K562 (cell line): ENCODE measurements at regions not wholly inside any gene's neighbourhood (a gene's known extent, or its start where the extent isn't known, plus 50 kb on each side); places are given as distances from the start of the nearest gene placed in this dataset.

ENCODE experiments used
- ATAC-seq: fragments of 200-7000 bp; cut with Tn5 transposase; 3 replicates; pipeline ENCODE4 v1.9.1; 2020; ENCODE audit warnings: moderate library complexity
- BruUV-seq: library from RNA; stranded (reverse); fragments of 400-500 nt; replicated peaks from 2 replicates; lab custom pipeline; 2021; lab: Mats Ljungman, UMichigan
- CTCF ChIA-PET: fragments of 300-600 bp; formaldehyde crosslinking; extraction: SDS; loops from one replicate; lab custom pipeline; 2021; ENCODE audit warnings: low intra/inter-chr PET ratio; lab: Yijun Ruan, JAX
- POLR2A ChIA-PET: fragments of 300-600, 350-650 bp; sonication (Branson Sonifier 250); formaldehyde crosslinking; extraction: SDS; loops from one replicate; lab custom pipeline; 2021; ENCODE audit warnings: antibody characterized with exemption, inconsistent platforms; lab: Yijun Ruan, JAX
- DNase-seq, 4 experiments: peaks; one replicate each; pipeline versions ENCODE4 v3.0.0 to v3.0.0-alpha.2; 2011 to 2018; ENCODE audit warnings: low spot score in 3 of 4, mixed read lengths in 3 of 4; ENCODE audit errors: extremely low read depth in 1 of 4
- FAIRE-seq: peaks from 2 replicates; lab custom pipeline; 2011; peaks lifted over from hg19 to GRCh38; lab: Jason Lieb, UNC
- H2AFZ ChIP-seq: 2 replicates; pipeline ENCODE4 v1.6.0; 2011; ENCODE audit warnings: low read depth, low read length, control low read depth, inconsistent platforms
- H3K27ac ChIP-seq: fragments of 200-600 bp; 3 replicates; pipeline ENCODE4 v1.8.0; 2011; ENCODE audit warnings: low read depth, mild to moderate bottlenecking, control low read depth, inconsistent platforms, low read length, moderate library complexity, mixed read lengths; ENCODE audit errors: extremely low read depth
- H3K27me3 ChIP-seq, 2 experiments: fragments of 300-600 bp in 1 of 2; 2 replicates in 1 of 2; 3 replicates in 1 of 2; pipeline versions ENCODE4 v1.6.0 to v1.8.0; 2011; ENCODE audit warnings: inconsistent platforms in 2 of 2, low read length in 2 of 2, mild to moderate bottlenecking in 1 of 2, mixed read lengths in 1 of 2, moderate library complexity in 1 of 2; ENCODE audit not compliant: control insufficient read depth in 2 of 2, insufficient read depth in 2 of 2
- H3K36me3 ChIP-seq: fragments of 300-600 bp; 3 replicates; pipeline ENCODE4 v1.8.0; 2011; ENCODE audit warnings: mild to moderate bottlenecking, low read length, inconsistent platforms; ENCODE audit not compliant: control insufficient read depth, insufficient read depth
- H3K4me1 ChIP-seq, 2 experiments: fragments of 200-600 bp in 1 of 2; replicated peaks in 1 of 2; 2 replicates in 1 of 2; 3 replicates in 1 of 2; pipeline versions ENCODE4 v1.5.1 to v1.8.0; 2011; ENCODE audit warnings: inconsistent platforms in 2 of 2, low read length in 2 of 2, mild to moderate bottlenecking in 1 of 2, mixed read lengths in 1 of 2, moderate library complexity in 1 of 2; ENCODE audit not compliant: control insufficient read depth in 2 of 2, insufficient read depth in 2 of 2
- H3K4me2 ChIP-seq: 2 replicates; pipeline ENCODE4 v1.6.1; 2011; ENCODE audit warnings: low read length, control low read depth, inconsistent platforms, mixed read lengths; ENCODE audit not compliant: insufficient read depth
- H3K4me3 ChIP-seq: fragments of 200-600 bp; sonication (generic), shearing (Covaris generic); 2 replicates; pipeline ENCODE4 v1.5.1; 2016; ENCODE audit warnings: control low read depth, inconsistent platforms
- H3K79me2 ChIP-seq: fragments of 200-600 bp; 3 replicates; pipeline ENCODE4 v1.8.0; 2011; ENCODE audit warnings: low read length, inconsistent platforms; ENCODE audit not compliant: control insufficient read depth, insufficient read depth
- H3K9ac ChIP-seq, 2 experiments: 2 replicates each; pipeline versions ENCODE4 v1.6.0 to v1.6.1; 2011; ENCODE audit warnings: low read depth in 2 of 2, low read length in 2 of 2, control low read depth in 1 of 2, inconsistent platforms in 1 of 2, mild to moderate bottlenecking in 1 of 2, mixed read lengths in 1 of 2; ENCODE audit not compliant: insufficient read depth in 1 of 2
- H3K9me1 ChIP-seq: one replicate; pipeline ENCODE4 v1.6.0; 2011; ENCODE audit warnings: inconsistent platforms, mild to moderate bottlenecking, low read length, moderate library complexity; ENCODE audit not compliant: control insufficient read depth, insufficient read depth
- H3K9me3 ChIP-seq: replicated peaks from 2 replicates; pipeline ENCODE4 v1.5.1; 2011; ENCODE audit warnings: low read depth, low read length, inconsistent platforms; ENCODE audit not compliant: control insufficient read depth, insufficient read depth
- H4K20me1 ChIP-seq: replicated peaks from 2 replicates; pipeline ENCODE4 v1.6.1; 2011; ENCODE audit warnings: low read length, inconsistent platforms, mixed read lengths; ENCODE audit not compliant: control insufficient read depth, insufficient read depth
- CEBPB ChIP-seq: fragments of 450-650 bp; IDR thresholded peaks from 2 replicates; pipeline ENCODE4 v1.6.1; 2016; ENCODE audit warnings: missing genetic modification characterization, missing compliant biosample characterization
- CEBPG ChIP-seq, 3 experiments: fragments of 200-800 bp in 1 of 3; sonication (Bioruptor generic) in 1 of 3; sonication (generic) in 1 of 3; formaldehyde crosslinking in 1 of 3; IDR thresholded peaks in 2 of 3; conservative IDR thresholded peaks in 1 of 3; 2 replicates each; pipeline versions ENCODE4 v1.6.1 to v1.8.0; 2016 to 2022; ENCODE audit warnings: missing compliant biosample characterization in 2 of 3, missing genetic modification characterization in 2 of 3, mild to moderate bottlenecking in 1 of 3, missing genetic modification reagents in 1 of 3
- CREB3L1 ChIP-seq: fragments of 450-650 bp; IDR thresholded peaks from 2 replicates; pipeline ENCODE4 v1.6.1; 2014; ENCODE audit warnings: low read depth, mild to moderate bottlenecking, moderate library complexity, borderline replicate concordance
- NCOR1 ChIP-seq: fragments of 450-650 bp; IDR thresholded peaks from 2 replicates; pipeline ENCODE4 v1.6.1; 2016; ENCODE audit warnings: mild to moderate bottlenecking, moderate library complexity
- PURB ChIP-seq: sonication (generic); formaldehyde crosslinking; IDR thresholded peaks from 2 replicates; pipeline ENCODE4 v1.9.0; 2021; ENCODE audit warnings: low read depth, mild to moderate bottlenecking, missing genetic modification reagents
- SMARCA5 ChIP-seq: fragments of 450-650 bp; IDR thresholded peaks from 2 replicates; pipeline ENCODE4 v1.6.1; 2016
- TSHZ1 ChIP-seq: fragments of 250-450 bp; sonication (Bioruptor Pico); IDR thresholded peaks from 2 replicates; pipeline ENCODE4 v1.4.0; 2020; ENCODE audit warnings: mild to moderate bottlenecking, moderate library complexity
- ZBTB5 ChIP-seq: fragments of 450-650 bp; IDR thresholded peaks from 2 replicates; pipeline ENCODE4 v1.6.1; 2017; ENCODE audit warnings: antibody characterized with exemption
- ZNF121 ChIP-seq: sonication (generic); formaldehyde crosslinking; conservative IDR thresholded peaks from 2 replicates; pipeline ENCODE4 v1.8.0; 2022; ENCODE audit warnings: missing genetic modification reagents
- ZNF124 ChIP-seq: sonication (generic); formaldehyde crosslinking; IDR thresholded peaks from 2 replicates; pipeline ENCODE4 v1.8.1; 2022; ENCODE audit warnings: missing genetic modification reagents
- WGBS: fragments of 100-300 bp; shearing (Covaris generic); methylation state at CpG from one replicate; pipeline ENCODE4 v1.1.6; 2016; ENCODE audit warnings: low coverage, mixed read lengths; ENCODE audit not compliant: insufficient coverage; ENCODE audit errors: missing lambda C conversion rate; 5-methylcytosine and 5-hydroxymethylcytosine counted together
- in situ Hi-C: fragments of 300-500 bp; cut with MboI; formaldehyde crosslinking; loops from 4 replicates; pipeline ENCODE4 v1.15.0; 2018; ENCODE audit warnings: inconsistent platforms, mixed read lengths
- intact Hi-C: fragments of 100-400 bp; cut with micrococcal nuclease; formaldehyde crosslinking; loops from 2 replicates; pipeline ENCODE4 v1.14.2; 2022

GRCh38 chr7:119472408-119473038 is 800.5 kb upstream of the KCND2 start:
- DNase-seq (no peak), ATAC-seq (no peak), FAIRE-seq (no peak)
- H3K9me3 ChIP-seq = 0 out of 2 replicates have a peak, but pooled peaks cover 1% of the 10 kb centered on the region
- ChIA-PET CTCF (no interaction called here), POLR2A (no interaction called here)
- no peaks in the 10 kb centered on the region for H3K4me1 ChIP-seq
- WGBS = under 1% methylated on average over 7 of the region's 7 CpGs
- H3K36me3 ChIP-seq = no peaks in the 10 kb centered on the region
- no peak overlapping the region for H3K9ac ChIP-seq
- no peak for TF ChIP-seq CREB3L1
- peak; percentile 45; the same call in 1 of the 2 replicates for TF ChIP-seq CEBPB (tag)
- no peak for TF ChIP-seq CEBPG (CRISPR knock-in tag; IDR thresholded peaks at IDR 0.05)
- peak in 1 of 2 experiments; percentile 45; a peak in 1 of 4 replicates for TF ChIP-seq CEBPG (tag; conservative IDR thresholded peaks at IDR 0.05 in 1 of 2, IDR thresholded peaks at IDR 0.05 in 1 of 2)
- TF ChIP-seq ZNF121 (CRISPR knock-in tag) = no peak
- no peak for TF ChIP-seq ZBTB5
- no peak for TF ChIP-seq SMARCA5
- no peak for TF ChIP-seq ZNF124 (CRISPR knock-in tag)
- no peak for TF ChIP-seq TSHZ1 (CRISPR knock-in tag)
- no peak for TF ChIP-seq PURB (CRISPR knock-in tag)
- TF ChIP-seq NCOR1 = no peak
- H3K27me3 ChIP-seq = no peaks in the 10 kb centered on the region
- in situ Hi-C loops (no loop called here), intact Hi-C loops (no loop called here)
- no peak overlapping the region for H3K4me3 ChIP-seq
- H4K20me1 ChIP-seq = no peaks in the 10 kb centered on the region
- no TSS peak for BruUV-seq
- H3K79me2 ChIP-seq = no peaks in the 10 kb centered on the region
- H3K9me1 ChIP-seq = no peaks in the 10 kb centered on the region
- H3K27ac ChIP-seq = no peak overlapping the region
- H2AFZ ChIP-seq = no peak overlapping the region
- no peak overlapping the region for H3K4me2 ChIP-seq
